Fibroblast of pulmonary artery (primary cell): ENCODE measurements at regions not wholly inside any gene's neighbourhood (a gene's known extent, or its start where the extent isn't known, plus 50 kb on each side); places are given as distances from the start of the nearest gene placed in this dataset.

Experiments used
- DNase-seq: peaks from one replicate; pipeline ENCODE4 v3.0.0-alpha.2; 2010; ENCODE audit warnings: low read depth
- H3K4me3 ChIP-seq: replicated peaks from 2 replicates; pipeline ENCODE4 v1.5.1; 2011; ENCODE audit warnings: low read depth, mild to moderate bottlenecking, control low read depth, low read length, moderate library complexity
- TF ChIP-seq, protein P1 (sequence below): IDR thresholded peaks from 2 replicates; pipeline ENCODE4 v1.5.1; 2011; ENCODE audit warnings: mild to moderate bottlenecking, control low read depth, low read length, inconsistent platforms; ENCODE audit errors: missing control alignments

DNA sequence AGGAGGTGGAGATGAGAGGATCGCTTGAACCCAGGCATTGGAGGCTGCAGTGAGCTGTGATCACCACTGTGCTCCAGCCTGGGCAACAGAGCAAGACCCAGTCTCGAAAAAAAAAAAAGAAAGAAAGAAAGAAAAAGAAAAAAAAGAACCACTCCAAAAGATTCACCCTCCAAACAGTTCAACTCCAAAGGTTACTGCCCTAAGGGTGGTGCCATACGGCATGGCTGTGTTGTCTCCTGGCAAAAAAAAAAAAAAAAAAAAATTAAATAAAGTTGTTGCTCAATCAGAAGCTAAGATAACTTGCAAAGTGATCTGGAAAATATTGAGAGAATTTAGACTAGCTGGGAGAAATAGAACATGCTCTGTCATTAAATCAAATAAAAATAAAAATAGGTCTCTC, 79.5 kb downstream of the KCTD15 start:
- TF ChIP-seq, protein P1, sequence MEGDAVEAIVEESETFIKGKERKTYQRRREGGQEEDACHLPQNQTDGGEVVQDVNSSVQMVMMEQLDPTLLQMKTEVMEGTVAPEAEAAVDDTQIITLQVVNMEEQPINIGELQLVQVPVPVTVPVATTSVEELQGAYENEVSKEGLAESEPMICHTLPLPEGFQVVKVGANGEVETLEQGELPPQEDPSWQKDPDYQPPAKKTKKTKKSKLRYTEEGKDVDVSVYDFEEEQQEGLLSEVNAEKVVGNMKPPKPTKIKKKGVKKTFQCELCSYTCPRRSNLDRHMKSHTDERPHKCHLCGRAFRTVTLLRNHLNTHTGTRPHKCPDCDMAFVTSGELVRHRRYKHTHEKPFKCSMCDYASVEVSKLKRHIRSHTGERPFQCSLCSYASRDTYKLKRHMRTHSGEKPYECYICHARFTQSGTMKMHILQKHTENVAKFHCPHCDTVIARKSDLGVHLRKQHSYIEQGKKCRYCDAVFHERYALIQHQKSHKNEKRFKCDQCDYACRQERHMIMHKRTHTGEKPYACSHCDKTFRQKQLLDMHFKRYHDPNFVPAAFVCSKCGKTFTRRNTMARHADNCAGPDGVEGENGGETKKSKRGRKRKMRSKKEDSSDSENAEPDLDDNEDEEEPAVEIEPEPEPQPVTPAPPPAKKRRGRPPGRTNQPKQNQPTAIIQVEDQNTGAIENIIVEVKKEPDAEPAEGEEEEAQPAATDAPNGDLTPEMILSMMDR = no peak
- H3K4me3 ChIP-seq = no peak overlapping the region
- no peak for DNase-seq

DNA sequence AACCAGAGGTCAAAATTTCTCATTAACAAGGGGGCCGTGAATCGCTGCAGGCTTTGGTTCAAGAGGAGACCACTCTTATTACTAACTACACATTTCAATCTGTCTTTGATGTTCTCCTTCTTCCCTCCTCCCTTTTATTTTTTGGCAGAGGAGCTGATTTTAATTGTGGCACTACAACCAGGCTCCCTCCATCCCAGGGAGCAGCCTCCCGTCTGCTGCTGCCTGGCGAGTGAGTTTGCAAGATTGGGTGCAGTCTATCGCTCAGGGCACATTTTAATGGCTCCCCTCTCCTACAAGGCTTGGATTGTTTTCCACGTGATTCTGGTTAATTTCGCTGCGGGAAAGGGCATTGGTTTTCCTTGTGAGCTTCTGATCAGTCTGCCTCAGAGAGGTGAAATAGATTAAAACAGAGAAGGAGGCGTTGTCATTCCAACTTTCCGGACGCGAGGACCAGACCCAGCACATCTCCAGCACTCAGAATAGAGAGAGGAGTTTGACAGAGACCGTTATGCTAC, 81.4 kb downstream of the KCTD15 start:
- TF ChIP-seq, protein P1 = no peak
- DNase-seq = no peak
- no peak overlapping the region for H3K4me3 ChIP-seq

DNA sequence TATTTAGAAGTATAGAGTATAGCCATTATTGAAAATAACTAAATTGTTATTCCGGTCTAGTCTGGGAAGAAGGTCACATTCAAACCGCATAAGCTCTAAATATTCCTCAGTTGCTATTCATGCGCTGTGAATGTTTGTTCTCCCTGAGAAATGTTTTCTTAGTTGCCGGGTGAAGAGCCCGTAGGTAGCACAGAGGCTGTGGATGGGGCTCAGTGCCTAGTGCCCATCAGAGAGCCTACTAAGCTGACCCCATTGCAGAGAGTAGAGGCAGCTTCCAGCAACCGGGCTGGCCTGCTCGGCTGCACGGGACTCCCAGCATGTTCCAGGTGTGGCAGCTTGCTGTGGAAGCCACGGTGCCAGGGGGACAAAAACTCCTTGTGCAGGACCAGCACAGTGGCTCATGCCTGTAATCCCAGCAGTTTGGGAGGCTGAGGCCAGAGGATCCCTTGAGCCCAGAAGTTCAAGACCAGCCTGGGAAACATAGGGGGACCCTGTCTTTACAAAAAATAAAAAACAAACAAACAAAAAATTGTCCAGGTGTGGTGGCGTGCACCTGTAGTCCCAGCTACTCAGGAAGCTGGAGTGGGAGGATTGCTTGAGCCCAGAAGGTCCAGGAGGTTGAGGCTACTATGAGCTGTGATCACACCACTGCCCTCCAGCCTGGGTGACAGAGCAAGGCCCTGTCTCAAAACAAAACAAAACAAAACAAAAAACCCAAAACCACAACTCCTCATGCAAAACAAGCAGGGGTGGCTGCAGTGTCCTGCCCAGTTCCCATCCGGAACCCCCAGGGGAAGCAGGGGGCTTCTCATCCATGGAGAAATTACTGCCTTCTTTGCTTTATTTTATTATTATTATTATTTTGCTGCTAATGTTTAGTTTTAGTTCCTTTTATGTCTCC, 82.5 kb downstream of the KCTD15 start:
- DNase-seq = no peak
- no peak overlapping the region for H3K4me3 ChIP-seq

DNA sequence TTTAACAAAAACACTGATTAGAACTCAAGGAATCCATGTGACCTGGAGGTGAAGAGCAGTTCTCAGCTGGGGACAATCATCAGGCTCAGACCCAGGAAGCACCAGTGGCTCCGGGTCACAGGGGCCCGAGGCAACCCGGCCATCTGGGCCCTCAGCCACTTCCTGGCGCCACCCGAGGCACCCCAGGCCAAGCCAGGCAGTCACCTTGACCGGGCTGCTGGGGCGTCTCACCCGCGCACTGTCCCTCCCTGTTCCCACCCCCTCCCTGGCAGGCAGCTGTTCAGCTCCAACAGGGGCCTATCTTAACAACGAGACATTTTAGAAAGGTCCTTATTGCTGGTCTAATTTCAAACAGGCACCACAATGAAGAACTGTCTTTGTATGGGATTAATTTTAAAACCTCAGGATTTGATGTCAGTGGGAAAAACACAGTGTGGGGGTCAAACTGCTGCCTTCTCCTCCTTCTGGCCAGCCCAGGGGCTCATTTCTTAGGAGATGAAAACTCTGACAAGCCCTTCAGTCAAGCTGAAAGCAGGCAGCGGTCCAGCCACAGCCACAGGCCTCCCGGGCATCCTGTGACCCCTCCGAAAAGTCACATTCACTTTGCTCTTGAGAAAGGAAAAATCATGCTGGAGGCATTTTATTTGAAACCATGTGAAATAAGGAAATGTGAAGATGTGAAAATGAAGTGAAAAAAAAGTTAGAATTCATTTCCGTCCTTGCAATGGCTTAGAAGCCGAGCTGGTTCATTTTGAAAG, 83.3 kb downstream of the KCTD15 start:
- TF ChIP-seq, protein P1 = no peak
- no peak for DNase-seq
- no peak overlapping the region for H3K4me3 ChIP-seq

More for the DNA sequence above, 82.5 kb downstream of the KCTD15 start:
- TF ChIP-seq, protein P1 = no peak

DNA sequence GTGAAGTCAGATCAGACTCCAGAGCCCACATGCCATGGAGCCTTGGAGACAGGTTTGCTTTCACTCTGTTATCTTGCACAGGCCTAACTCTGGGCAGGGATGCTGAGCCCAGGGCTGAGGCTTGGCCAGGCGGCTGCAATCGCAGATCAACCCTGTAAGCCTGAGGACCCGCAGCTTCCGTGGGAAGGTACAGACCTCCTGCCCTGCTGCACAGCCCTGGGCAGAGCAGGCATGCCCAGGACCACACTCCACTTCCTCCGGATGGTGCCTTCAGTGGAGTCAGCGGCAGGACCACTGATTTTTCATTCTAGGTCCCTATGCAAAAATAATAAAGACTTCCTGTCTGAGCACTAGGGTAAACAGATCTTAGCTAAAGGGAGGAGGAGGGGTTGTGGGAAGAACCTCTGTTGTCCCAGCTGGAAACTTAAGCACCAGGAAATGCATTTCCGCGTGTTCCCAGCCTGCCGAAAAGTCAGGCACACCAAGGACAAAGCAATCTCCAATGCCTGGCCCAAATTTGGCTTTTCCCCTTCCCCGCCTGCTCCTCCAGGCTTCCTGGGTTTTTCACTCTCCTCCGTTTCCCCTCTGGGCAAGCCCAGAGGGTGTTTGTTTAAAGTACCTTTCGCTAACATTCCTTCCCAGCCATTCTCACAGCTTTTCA, 87.3 kb downstream of the KCTD15 start:
- TF ChIP-seq, protein P1 = no peak
- peak; percentile 38 for DNase-seq
- no peak overlapping the region for H3K4me3 ChIP-seq

DNA sequence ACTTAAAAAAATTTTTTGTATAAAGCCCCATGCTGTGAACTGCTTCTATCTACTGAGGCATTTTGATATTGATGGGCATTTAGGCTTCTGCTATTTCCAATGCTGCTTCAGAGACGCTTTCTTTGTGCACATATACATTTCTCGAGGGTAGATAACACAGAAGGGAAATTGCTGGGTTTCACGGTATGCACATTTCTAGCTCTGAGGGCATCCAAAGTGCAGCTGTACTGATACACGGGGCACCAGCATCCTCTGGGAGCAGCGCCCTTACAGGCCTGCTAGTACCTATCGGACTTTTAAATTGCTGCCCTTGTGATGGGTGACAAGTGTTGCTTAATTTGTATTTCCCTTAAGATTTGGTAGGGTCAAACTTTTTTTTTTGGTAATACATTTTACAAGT, 88.6 kb downstream of the KCTD15 start:
- TF ChIP-seq, protein P1 = no peak
- DNase-seq = no peak
- no peak overlapping the region for H3K4me3 ChIP-seq
